ENCODE measurements at regions not wholly inside any gene's neighbourhood (a gene's known extent, or its start where the extent isn't known, plus 50 kb on each side); places are given as distances from the start of the nearest gene placed in this dataset.
"Not testable (repeated sequence)": the region's sequence is repeated elsewhere in the genome, so short reads cannot be mapped to it uniquely, and the experiment has no call there.

DNA sequence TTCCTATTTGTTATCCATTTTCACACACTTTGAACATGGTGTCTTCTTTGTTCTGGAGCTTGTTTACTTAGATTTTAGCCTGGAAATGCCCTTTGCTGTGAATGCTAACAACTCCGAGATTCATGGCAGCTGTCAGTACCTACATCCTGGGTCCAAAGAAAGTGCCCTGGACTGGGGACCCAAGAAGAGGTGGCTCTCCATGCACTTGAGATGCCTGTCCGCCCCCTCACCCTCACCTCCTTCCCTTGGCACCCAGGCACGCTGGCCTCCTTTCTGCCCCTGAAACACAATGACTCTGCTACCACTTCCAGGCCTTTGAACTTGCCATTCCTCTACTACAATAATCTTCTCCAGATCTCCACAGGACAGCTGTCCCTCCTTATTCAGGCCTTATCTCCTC is 324.2 kb downstream of the ANAPC1 start:
- TF ChIP-seq, protein P1, sequence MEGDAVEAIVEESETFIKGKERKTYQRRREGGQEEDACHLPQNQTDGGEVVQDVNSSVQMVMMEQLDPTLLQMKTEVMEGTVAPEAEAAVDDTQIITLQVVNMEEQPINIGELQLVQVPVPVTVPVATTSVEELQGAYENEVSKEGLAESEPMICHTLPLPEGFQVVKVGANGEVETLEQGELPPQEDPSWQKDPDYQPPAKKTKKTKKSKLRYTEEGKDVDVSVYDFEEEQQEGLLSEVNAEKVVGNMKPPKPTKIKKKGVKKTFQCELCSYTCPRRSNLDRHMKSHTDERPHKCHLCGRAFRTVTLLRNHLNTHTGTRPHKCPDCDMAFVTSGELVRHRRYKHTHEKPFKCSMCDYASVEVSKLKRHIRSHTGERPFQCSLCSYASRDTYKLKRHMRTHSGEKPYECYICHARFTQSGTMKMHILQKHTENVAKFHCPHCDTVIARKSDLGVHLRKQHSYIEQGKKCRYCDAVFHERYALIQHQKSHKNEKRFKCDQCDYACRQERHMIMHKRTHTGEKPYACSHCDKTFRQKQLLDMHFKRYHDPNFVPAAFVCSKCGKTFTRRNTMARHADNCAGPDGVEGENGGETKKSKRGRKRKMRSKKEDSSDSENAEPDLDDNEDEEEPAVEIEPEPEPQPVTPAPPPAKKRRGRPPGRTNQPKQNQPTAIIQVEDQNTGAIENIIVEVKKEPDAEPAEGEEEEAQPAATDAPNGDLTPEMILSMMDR (conservative IDR thresholded peaks at IDR 0.05; ENCODE audit: low read depth, low read length), result not testable (repeated sequence)
- TF ChIP-seq POLR2A (IDR thresholded peaks at IDR 0.05; ENCODE audit: low read depth, low read length); SMC3 (IDR thresholded peaks at IDR 0.05; ENCODE audit: low read depth, low read length); BHLHE40 (IDR thresholded peaks at IDR 0.05; ENCODE audit: low read depth, low read length); RCOR1 (IDR thresholded peaks at IDR 0.05; ENCODE audit: insufficient replicate concordance, low read length); MAZ (IDR thresholded peaks at IDR 0.05; ENCODE audit: borderline replicate concordance, low read depth, low read length); MAFK (IDR thresholded peaks at IDR 0.05; ENCODE audit: low read depth, low read length); CEBPB (IDR thresholded peaks at IDR 0.05; ENCODE audit: low read depth, low read length); RFX5 (IDR thresholded peaks at IDR 0.05; ENCODE audit: low read depth, low read length); CHD1 (IDR thresholded peaks at IDR 0.05; ENCODE audit: low read depth, low read length): not testable (repeated sequence)
